HL-60 (cell line): ENCODE measurements at regions not wholly inside any gene's neighbourhood (a gene's known extent, or its start where the extent isn't known, plus 50 kb on each side); places are given as distances from the start of the nearest gene placed in this dataset.

ENCODE experiments used
- DNase-seq, 2 experiments: peaks; one replicate each; pipeline ENCODE4 v3.0.0-alpha.2; 2010 to 2020; ENCODE audit warnings: low read depth in 1 of 2, low spot score in 1 of 2
- H3K27ac ChIP-seq: fragments of 250-450 bp; sonication (Bioruptor Pico); replicated peaks from 2 replicates; pipeline ENCODE4 v1.5.1; 2020; ENCODE audit warnings: mild to moderate bottlenecking, moderate library complexity
- H3K27me3 ChIP-seq: fragments of 250-450 bp; sonication (Bioruptor Pico); 2 replicates; pipeline ENCODE4 v1.5.1; 2021; ENCODE audit warnings: mild to moderate bottlenecking, moderate library complexity; ENCODE audit not compliant: insufficient read depth, poor library complexity, severe bottlenecking
- H3K4me3 ChIP-seq: replicated peaks from 2 replicates; pipeline ENCODE4 v1.5.1; 2011; ENCODE audit warnings: mild to moderate bottlenecking, control low read depth, low read length; ENCODE audit not compliant: insufficient read depth
- GABPA ChIP-seq: IDR thresholded peaks from 2 replicates; pipeline ENCODE4 v1.6.1; 2012; ENCODE audit warnings: low read depth
- POLR2AphosphoS5 ChIP-seq: IDR thresholded peaks from 2 replicates; pipeline ENCODE4 v1.6.1; 2012; ENCODE audit warnings: low read depth
- SPI1 ChIP-seq: IDR thresholded peaks from 2 replicates; pipeline ENCODE4 v1.6.1; 2012; ENCODE audit warnings: low read depth, mild to moderate bottlenecking, borderline replicate concordance
- TF ChIP-seq, protein P1 (sequence below): IDR thresholded peaks from one replicate; pipeline ENCODE4 v1.5.1; 2011; ENCODE audit warnings: low read length, control low read depth, inconsistent platforms; ENCODE audit not compliant: insufficient read depth
- TF ChIP-seq, protein P2 (sequence below): IDR thresholded peaks from 2 replicates; pipeline ENCODE4 v1.6.1; 2012; ENCODE audit warnings: low read depth; ENCODE audit not compliant: insufficient replicate concordance

DNA sequence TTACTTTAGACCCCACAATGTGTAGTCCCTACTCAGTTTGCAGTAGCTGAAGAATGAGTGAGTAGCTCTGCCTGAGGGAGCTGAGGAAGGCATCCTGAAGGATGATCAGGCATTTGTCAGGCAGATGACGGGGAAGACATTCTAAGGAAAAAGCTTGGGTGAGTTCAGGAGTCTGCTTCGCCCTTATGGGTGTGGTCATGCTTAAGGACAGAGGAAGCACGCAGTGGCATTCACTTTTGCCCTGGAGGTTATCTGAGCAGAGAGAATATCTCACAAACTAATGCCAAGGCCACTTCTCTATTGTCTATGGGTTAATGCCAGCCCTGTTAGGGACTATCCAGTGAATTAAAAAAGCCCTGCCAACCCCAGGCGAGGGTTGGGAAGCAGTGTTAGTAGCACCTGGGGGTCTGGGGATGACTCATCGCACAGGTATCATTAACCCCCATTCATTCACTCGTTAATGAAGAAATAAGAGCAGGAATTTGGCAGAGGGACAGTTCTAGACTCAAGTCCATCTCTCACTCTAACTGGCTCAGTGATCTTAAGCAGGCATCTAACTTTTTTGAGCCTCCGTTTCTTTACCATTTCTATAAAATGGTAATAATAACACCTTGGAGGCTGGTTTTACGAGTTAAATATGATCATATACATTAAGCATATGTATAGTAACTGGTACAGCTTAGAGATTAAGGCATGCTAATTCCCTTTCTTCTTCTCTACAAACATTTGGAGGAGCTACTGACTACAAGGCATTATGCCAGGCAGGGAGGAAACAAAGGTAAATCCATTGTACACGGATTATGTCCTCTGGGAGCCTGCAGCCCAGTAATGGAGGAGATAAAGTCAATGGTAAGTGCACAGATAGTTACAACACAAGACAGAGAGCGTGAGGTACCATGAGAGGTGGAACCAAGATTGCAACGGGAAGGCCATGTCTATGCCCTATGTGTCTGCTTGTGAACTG is 93.2 kb upstream of the AKIRIN2 start:
- no peaks in the 10 kb centered on the region for H3K27me3 ChIP-seq
- H3K27ac ChIP-seq: no peak overlapping the region
- H3K4me3 ChIP-seq: no peak overlapping the region
- DNase-seq: no peak
- TF ChIP-seq, protein P1, sequence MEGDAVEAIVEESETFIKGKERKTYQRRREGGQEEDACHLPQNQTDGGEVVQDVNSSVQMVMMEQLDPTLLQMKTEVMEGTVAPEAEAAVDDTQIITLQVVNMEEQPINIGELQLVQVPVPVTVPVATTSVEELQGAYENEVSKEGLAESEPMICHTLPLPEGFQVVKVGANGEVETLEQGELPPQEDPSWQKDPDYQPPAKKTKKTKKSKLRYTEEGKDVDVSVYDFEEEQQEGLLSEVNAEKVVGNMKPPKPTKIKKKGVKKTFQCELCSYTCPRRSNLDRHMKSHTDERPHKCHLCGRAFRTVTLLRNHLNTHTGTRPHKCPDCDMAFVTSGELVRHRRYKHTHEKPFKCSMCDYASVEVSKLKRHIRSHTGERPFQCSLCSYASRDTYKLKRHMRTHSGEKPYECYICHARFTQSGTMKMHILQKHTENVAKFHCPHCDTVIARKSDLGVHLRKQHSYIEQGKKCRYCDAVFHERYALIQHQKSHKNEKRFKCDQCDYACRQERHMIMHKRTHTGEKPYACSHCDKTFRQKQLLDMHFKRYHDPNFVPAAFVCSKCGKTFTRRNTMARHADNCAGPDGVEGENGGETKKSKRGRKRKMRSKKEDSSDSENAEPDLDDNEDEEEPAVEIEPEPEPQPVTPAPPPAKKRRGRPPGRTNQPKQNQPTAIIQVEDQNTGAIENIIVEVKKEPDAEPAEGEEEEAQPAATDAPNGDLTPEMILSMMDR: no peak
- TF ChIP-seq, protein P2, sequence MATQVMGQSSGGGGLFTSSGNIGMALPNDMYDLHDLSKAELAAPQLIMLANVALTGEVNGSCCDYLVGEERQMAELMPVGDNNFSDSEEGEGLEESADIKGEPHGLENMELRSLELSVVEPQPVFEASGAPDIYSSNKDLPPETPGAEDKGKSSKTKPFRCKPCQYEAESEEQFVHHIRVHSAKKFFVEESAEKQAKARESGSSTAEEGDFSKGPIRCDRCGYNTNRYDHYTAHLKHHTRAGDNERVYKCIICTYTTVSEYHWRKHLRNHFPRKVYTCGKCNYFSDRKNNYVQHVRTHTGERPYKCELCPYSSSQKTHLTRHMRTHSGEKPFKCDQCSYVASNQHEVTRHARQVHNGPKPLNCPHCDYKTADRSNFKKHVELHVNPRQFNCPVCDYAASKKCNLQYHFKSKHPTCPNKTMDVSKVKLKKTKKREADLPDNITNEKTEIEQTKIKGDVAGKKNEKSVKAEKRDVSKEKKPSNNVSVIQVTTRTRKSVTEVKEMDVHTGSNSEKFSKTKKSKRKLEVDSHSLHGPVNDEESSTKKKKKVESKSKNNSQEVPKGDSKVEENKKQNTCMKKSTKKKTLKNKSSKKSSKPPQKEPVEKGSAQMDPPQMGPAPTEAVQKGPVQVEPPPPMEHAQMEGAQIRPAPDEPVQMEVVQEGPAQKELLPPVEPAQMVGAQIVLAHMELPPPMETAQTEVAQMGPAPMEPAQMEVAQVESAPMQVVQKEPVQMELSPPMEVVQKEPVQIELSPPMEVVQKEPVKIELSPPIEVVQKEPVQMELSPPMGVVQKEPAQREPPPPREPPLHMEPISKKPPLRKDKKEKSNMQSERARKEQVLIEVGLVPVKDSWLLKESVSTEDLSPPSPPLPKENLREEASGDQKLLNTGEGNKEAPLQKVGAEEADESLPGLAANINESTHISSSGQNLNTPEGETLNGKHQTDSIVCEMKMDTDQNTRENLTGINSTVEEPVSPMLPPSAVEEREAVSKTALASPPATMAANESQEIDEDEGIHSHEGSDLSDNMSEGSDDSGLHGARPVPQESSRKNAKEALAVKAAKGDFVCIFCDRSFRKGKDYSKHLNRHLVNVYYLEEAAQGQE: no peak
- no peak for TF ChIP-seq GABPA
- no peak for TF ChIP-seq POLR2AphosphoS5
- TF ChIP-seq SPI1: no peak

DNA sequence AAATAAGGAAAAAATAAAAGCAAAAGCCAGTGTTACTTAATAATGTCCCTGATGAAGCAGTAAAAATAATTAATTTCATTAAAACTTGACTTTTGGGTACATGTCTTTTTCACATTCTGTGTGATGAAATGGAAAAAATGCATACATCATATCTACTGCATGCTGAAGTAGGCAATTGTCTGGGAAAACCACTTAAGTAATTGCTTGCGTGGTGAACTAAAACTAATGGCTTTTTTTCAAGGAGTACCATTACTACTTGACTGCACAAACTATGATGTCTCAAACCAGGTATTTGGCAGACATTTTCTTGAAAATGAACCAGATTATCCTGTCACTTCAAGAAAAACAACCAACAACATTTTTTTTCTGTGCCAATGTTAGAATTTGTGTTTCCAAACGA is 91.3 kb upstream of the AKIRIN2 start:
- Histone ChIP-seq H3K27ac (no peak overlapping the region), H3K4me3 (no peak overlapping the region), H3K27me3 (no peaks in the 10 kb centered on the region)
- no peak for DNase-seq
- TF ChIP-seq, protein P1: no peak
- TF ChIP-seq POLR2AphosphoS5: no peak
- TF ChIP-seq GABPA: no peak
- TF ChIP-seq, protein P2: no peak
- TF ChIP-seq SPI1: no peak

DNA sequence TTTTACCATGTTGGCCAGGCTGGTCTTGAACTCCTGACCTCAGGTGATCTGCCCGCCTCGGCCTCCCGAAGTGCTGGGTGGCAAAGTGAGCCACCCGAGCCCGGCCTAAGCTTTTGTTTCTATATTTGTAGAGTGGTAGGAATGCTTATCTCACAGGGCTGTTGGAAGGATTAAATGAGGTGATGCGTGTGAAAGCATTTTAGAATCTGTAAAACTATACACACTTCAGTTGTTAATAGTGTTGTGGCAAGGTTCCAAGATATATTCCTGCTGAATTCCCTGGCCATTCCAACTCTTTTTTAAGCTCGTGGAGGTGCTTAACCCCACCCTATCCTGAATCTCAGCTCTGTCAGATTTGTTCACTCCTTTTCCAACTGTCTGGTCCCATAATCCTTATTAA is 89.9 kb upstream of the AKIRIN2 start:
- no peak overlapping the region for H3K27ac ChIP-seq
- H3K4me3 ChIP-seq: no peak overlapping the region
- no peak for TF ChIP-seq POLR2AphosphoS5
- TF ChIP-seq, protein P2: no peak
- no peak for TF ChIP-seq SPI1
- TF ChIP-seq, protein P1: no peak
- TF ChIP-seq GABPA: no peak
- no peaks in the 10 kb centered on the region for H3K27me3 ChIP-seq
- no peak for DNase-seq
